AG04450 (cell line): ENCODE measurements at regions not wholly inside any gene's neighbourhood (a gene's known extent, or its start where the extent isn't known, plus 50 kb on each side); places are given as distances from the start of the nearest gene placed in this dataset.

Experiments
- CTCF ChIA-PET: fragments of 300-600, 350-600 bp; formaldehyde crosslinking; extraction: SDS; loops from one replicate; lab custom pipeline; 2022; ENCODE audit warnings: antibody characterized with exemption, inconsistent platforms; lab: Charles Lee
- POLR2A ChIA-PET: fragments of 350-600 bp; formaldehyde crosslinking; extraction: SDS; loops from one replicate; lab custom pipeline; 2021; ENCODE audit warnings: antibody characterized with exemption, inconsistent platforms; lab: Yijun Ruan, JAX
- DNase-seq: peaks from one replicate; pipeline ENCODE4 v3.0.0-alpha.2; 2011; ENCODE audit warnings: low read depth, low spot score
- H3K27ac ChIP-seq: one replicate; pipeline ENCODE4 v1.5.1; 2012; ENCODE audit warnings: low read depth, low read length, control low read depth
- H3K27me3 ChIP-seq: one replicate; pipeline ENCODE4 v1.6.0; 2012; ENCODE audit warnings: low read length; ENCODE audit not compliant: control insufficient read depth, insufficient read depth
- H3K4me3 ChIP-seq: 2 replicates; pipeline ENCODE4 v1.5.1; 2011; ENCODE audit warnings: mild to moderate bottlenecking, low read depth, low read length, control low read depth
- H3K9me3 ChIP-seq: 2 replicates; pipeline ENCODE4 v1.5.1; 2012; ENCODE audit warnings: low read length; ENCODE audit not compliant: control insufficient read depth, insufficient read depth
- CTCF ChIP-seq: IDR thresholded peaks from 2 replicates; pipeline ENCODE4 v1.5.1; 2011; ENCODE audit warnings: low read depth, low read length, control low read depth, inconsistent platforms

- no peak for DNase-seq
- peaks cover 52% of the 10 kb centered on the region for H3K9me3 ChIP-seq
- POLR2A ChIA-PET, result no interaction called here
These were observed 196.9 kb upstream of the SLC24A3 start for GRCh38 chr20:19015351-19016139.

DNA sequence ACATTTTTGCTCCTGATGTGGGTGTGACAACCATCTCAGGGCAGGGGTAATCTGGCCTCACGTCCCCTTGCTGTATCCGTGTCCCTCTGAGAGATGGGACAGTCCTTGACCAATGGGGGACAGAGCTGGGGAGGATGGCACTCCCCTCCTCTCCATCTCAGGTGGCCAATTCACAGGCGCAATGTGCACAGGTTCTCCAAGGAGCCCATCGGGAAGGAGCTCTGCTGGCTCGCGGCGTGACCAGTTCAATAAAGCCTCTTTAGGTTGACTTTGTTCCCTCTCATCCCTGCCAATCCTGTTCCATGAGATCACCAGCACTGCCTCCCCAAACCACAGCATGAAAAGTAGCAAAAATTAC lies 196.3 kb upstream of the SLC24A3 start:
- H3K4me3 ChIP-seq, result no peak overlapping the region
- no peaks in the 10 kb centered on the region for H3K27me3 ChIP-seq
- no peak for TF ChIP-seq CTCF
- ChIA-PET POLR2A (no interaction called here), CTCF (no interaction called here)
- H3K9me3 ChIP-seq, result peaks cover 58% of the 10 kb centered on the region
- DNase-seq, result no peak
- no peak overlapping the region for H3K27ac ChIP-seq

More at GRCh38 chr20:19015351-19016139, 196.9 kb upstream of the SLC24A3 start:
- Histone ChIP-seq H3K27me3 (no peaks in the 10 kb centered on the region), H3K27ac (no peak overlapping the region), H3K4me3 (no peak overlapping the region)
- CTCF ChIA-PET, result no interaction called here
- TF ChIP-seq CTCF, result no peak

GRCh38 chr20:19017104-19017690 lies 195.2 kb upstream of the SLC24A3 start:
- no peak for DNase-seq
- TF ChIP-seq CTCF, result no peak
- H3K4me3 ChIP-seq, result no peak overlapping the region
- peaks cover 69% of the 10 kb centered on the region for H3K9me3 ChIP-seq
- H3K27me3 ChIP-seq, result no peaks in the 10 kb centered on the region
- ChIA-PET CTCF (no interaction called here), POLR2A (no interaction called here)
- H3K27ac ChIP-seq, result no peak overlapping the region

DNA sequence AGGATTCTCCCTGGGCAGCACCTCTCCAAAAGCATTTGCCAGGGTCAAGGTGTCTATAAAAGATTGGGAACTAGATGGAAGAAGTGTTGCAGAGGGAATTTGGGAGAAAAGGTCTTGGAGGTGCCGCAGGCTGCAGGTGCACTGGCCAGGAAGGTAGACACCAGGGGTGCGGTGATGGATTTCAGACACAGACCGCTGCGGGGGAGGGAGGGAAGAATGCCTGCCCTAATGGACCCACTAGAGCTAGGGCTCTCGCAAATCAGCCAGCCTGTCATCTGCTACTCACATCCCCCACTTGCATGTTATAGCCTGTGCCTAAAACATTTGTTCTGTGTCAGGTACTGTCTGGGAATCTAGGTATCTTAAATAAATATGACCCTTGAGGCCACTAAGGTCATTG lies 193.6 kb upstream of the SLC24A3 start:
- peaks cover 80% of the 10 kb centered on the region for H3K9me3 ChIP-seq
- DNase-seq, result no peak
- no peak overlapping the region for H3K27ac ChIP-seq
- H3K27me3 ChIP-seq, result no peaks in the 10 kb centered on the region
- TF ChIP-seq CTCF, result no peak
- ChIA-PET POLR2A (no interaction called here), CTCF (interaction anchor here (0.6 kb wide), 1 partner anchor 866 kb away, joined by 7 read pairs; no protein-coding TSS in a partner anchor)
- H3K4me3 ChIP-seq, result no peak overlapping the region

- Histone ChIP-seq H3K27me3 (no peaks in the 10 kb centered on the region), H3K9me3 (peaks cover 81% of the 10 kb centered on the region), H3K4me3 (no peak overlapping the region), H3K27ac (no peak overlapping the region)
- CTCF ChIA-PET, result no interaction called here
- DNase-seq, result no peak
- POLR2A ChIA-PET, result no interaction called here
- no peak for TF ChIP-seq CTCF
These were observed 192.6 kb upstream of the SLC24A3 start for GRCh38 chr20:19019734-19020364.
